Neural crest cell (in vitro differentiated cells): ENCODE measurements at regions not wholly inside any gene's neighbourhood (a gene's known extent, or its start where the extent isn't known, plus 50 kb on each side); places are given as distances from the start of the nearest gene placed in this dataset.

Experiments
- DNase-seq: peaks from one replicate; pipeline ENCODE4 v3.0.0; 2021; ENCODE audit warnings: low read depth, mixed read lengths, low spot score
- H3K27ac Mint-ChIP-seq: one replicate; pipeline ENCODE4 v1.8.0; 2021; ENCODE audit warnings: mild to moderate bottlenecking, mixed read lengths; ENCODE audit not compliant: unreplicated experiment
- H3K27me3 Mint-ChIP-seq: 2 replicates; pipeline ENCODE4 v1.8.0; 2021; ENCODE audit warnings: low read depth, mild to moderate bottlenecking, mixed read lengths
- H3K36me3 Mint-ChIP-seq: 2 replicates; pipeline ENCODE4 v1.8.0; 2021; ENCODE audit warnings: low read depth, mild to moderate bottlenecking, mixed read lengths
- H3K4me1 Mint-ChIP-seq: 2 replicates; pipeline ENCODE4 v1.8.0; 2021; ENCODE audit warnings: mixed read lengths
- H3K4me3 Mint-ChIP-seq: one replicate; pipeline ENCODE4 v1.8.0; 2021; ENCODE audit warnings: mild to moderate bottlenecking, mixed read lengths
- H3K9me3 Mint-ChIP-seq: 2 replicates; pipeline ENCODE4 v1.8.0; 2021; ENCODE audit warnings: mixed read lengths
- CTCF ChIP-seq: fragments of 200-600 bp; sonication (generic); conservative IDR thresholded peaks from 2 replicates; pipeline ENCODE4 v1.5.0; 2021; ENCODE audit warnings: antibody characterized with exemption, mild to moderate bottlenecking

- Mint-ChIP-seq H3K36me3 (no peaks in the 10 kb centered on the region), H3K27me3 (no peaks in the 10 kb centered on the region), H3K27ac (no peak overlapping the region), H3K9me3 (no peaks in the 10 kb centered on the region), H3K4me1 (peaks cover 5% of the 10 kb centered on the region), H3K4me3 (no peak overlapping the region)
- no peak for TF ChIP-seq CTCF
- DNase-seq, result no peak
Observed at GRCh38 chr12:47388712-47389111, 309.0 kb upstream of the AMIGO2 start.

DNA sequence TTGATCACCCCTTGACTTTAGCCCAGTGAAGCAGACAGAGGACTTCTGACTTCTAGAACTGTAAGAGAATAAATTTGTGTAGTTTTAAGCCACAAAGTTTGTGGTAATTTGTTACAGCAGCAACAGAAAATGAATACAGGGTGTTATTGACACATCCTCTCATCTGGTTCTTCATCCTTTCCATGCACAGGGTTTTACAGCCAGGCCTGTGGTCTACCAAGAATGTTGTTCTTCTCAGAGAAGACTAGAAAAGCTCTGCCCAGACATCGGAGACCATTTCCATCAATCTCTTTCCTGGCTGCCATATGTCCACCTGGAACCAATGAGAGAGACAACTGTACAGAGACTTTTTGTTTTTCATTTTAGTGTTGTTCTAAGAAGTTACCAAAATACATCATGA, 308.2 kb upstream of the AMIGO2 start:
- no peaks in the 10 kb centered on the region for H3K27me3 Mint-ChIP-seq
- H3K27ac Mint-ChIP-seq, result no peak overlapping the region
- no peak overlapping the region for H3K4me3 Mint-ChIP-seq
- H3K4me1 Mint-ChIP-seq, result peaks cover 5% of the 10 kb centered on the region
- no peak for TF ChIP-seq CTCF
- DNase-seq, result no peak
- H3K36me3 Mint-ChIP-seq, result no peaks in the 10 kb centered on the region
- peaks cover 1% of the 10 kb centered on the region for H3K9me3 Mint-ChIP-seq

GRCh38 chr12:47385653-47386052, 305.9 kb upstream of the AMIGO2 start:
- no peak overlapping the region for H3K4me3 Mint-ChIP-seq
- no peaks in the 10 kb centered on the region for H3K27me3 Mint-ChIP-seq
- no peak for TF ChIP-seq CTCF
- peaks cover 5% of the 10 kb centered on the region for H3K4me1 Mint-ChIP-seq
- peaks cover 8% of the 10 kb centered on the region for H3K9me3 Mint-ChIP-seq
- no peak for DNase-seq
- H3K27ac Mint-ChIP-seq, result no peak overlapping the region
- no peaks in the 10 kb centered on the region for H3K36me3 Mint-ChIP-seq

- DNase-seq, result no peak
- peaks cover 5% of the 10 kb centered on the region for H3K4me1 Mint-ChIP-seq
- H3K27me3 Mint-ChIP-seq, result no peaks in the 10 kb centered on the region
- no peaks in the 10 kb centered on the region for H3K36me3 Mint-ChIP-seq
- H3K9me3 Mint-ChIP-seq, result peaks cover 8% of the 10 kb centered on the region
- no peak overlapping the region for H3K4me3 Mint-ChIP-seq
- TF ChIP-seq CTCF, result no peak
- no peak overlapping the region for H3K27ac Mint-ChIP-seq
Observed at GRCh38 chr12:47383942-47384341, 304.2 kb upstream of the AMIGO2 start.

GRCh38 chr12:47382305-47382704, 302.5 kb upstream of the AMIGO2 start:
- peaks cover 5% of the 10 kb centered on the region for H3K4me1 Mint-ChIP-seq
- no peaks in the 10 kb centered on the region for H3K27me3 Mint-ChIP-seq
- TF ChIP-seq CTCF, result no peak
- no peaks in the 10 kb centered on the region for H3K36me3 Mint-ChIP-seq
- DNase-seq, result no peak
- peaks cover 8% of the 10 kb centered on the region for H3K9me3 Mint-ChIP-seq
- H3K4me3 Mint-ChIP-seq, result no peak overlapping the region
- no peak overlapping the region for H3K27ac Mint-ChIP-seq

DNA sequence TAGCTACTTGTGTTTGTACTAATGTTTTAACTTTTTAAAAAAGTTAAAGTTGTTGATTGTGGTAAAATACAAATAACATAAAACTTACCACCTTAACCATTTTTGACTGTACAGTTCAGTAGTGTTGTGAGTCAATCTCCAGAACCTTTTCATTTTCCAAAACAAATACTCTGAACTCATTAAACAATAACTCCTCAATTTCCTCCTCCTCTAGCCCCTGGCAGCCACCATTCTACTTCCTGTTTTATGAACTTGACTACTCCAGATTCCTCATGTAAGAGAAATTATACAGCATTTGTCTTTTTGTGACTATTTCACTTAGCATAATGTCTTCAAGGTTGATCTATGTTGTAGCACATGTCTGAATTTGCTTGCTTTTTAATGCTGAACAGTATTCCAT, 299.1 kb upstream of the AMIGO2 start:
- H3K27ac Mint-ChIP-seq, result no peak overlapping the region
- TF ChIP-seq CTCF, result no peak
- H3K4me3 Mint-ChIP-seq, result no peak overlapping the region
- DNase-seq, result no peak
- no peaks in the 10 kb centered on the region for H3K4me1 Mint-ChIP-seq
- H3K27me3 Mint-ChIP-seq, result peaks cover 4% of the 10 kb centered on the region
- no peaks in the 10 kb centered on the region for H3K36me3 Mint-ChIP-seq
- H3K9me3 Mint-ChIP-seq, result peaks cover 13% of the 10 kb centered on the region
